T-helper 17 cell (primary cell): ENCODE measurements at regions not wholly inside any gene's neighbourhood (a gene's known extent, or its start where the extent isn't known, plus 50 kb on each side); places are given as distances from the start of the nearest gene placed in this dataset.

ENCODE experiments used
- ATAC-seq: fragments of 150-1000 bp; cut with Tn5 transposase; 2 replicates; pipeline ENCODE4 v1.10.0; 2021; ENCODE audit warnings: mild to moderate bottlenecking, moderate library complexity
- DNase-seq, 3 donors: peaks; one replicate each; pipeline versions ENCODE4 v3.0.0 to v3.0.0-alpha.2; 2020 to 2021
- H3K9me3 ChIP-seq: one replicate; pipeline ENCODE4 v1.7.0; 2013; ENCODE audit warnings: low read length, mild to moderate bottlenecking; ENCODE audit not compliant: control insufficient read depth, poor library complexity, severe bottlenecking
- H3K27ac Mint-ChIP-seq: one replicate; pipeline ENCODE4 v1.8.0; 2022; ENCODE audit warnings: mild to moderate bottlenecking, moderate library complexity, mixed read lengths
- H3K27me3 Mint-ChIP-seq: one replicate; pipeline ENCODE4 v1.8.0; 2022; ENCODE audit warnings: mixed read lengths
- H3K36me3 Mint-ChIP-seq: one replicate; pipeline ENCODE4 v1.8.0; 2022; ENCODE audit warnings: low read depth, mixed read lengths
- H3K4me1 Mint-ChIP-seq: one replicate; pipeline ENCODE4 v1.8.0; 2022; ENCODE audit warnings: mild to moderate bottlenecking, mixed read lengths
- H3K4me3 Mint-ChIP-seq: one replicate; pipeline ENCODE4 v1.8.0; 2022; ENCODE audit warnings: mild to moderate bottlenecking, moderate library complexity, mixed read lengths

DNA sequence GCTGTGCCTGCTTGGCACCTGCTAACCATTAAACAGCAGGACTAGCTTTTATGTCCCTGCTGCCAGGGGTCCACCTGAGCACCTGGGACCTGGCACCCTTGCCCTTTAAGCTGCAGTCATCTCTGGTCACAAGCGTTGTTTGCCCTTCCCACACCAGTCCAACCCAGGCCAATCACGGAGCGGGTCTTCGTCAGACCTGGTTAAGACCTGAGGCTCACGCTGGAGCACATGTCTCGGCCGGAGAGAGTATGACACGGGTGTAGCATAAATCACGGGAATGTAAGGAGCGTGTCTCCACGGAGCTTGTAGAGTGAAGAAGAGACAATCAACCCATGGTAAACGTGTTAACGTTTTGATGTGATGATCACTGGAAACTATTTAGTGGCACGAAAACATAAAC is 847.3 kb downstream of the BRD1 start:
- no peak for DNase-seq
- no peak overlapping the region for H3K27ac Mint-ChIP-seq
- no peak overlapping the region for H3K4me3 Mint-ChIP-seq
- no peak for ATAC-seq
- peaks cover 49% of the 10 kb centered on the region for H3K27me3 Mint-ChIP-seq
- peaks cover 2% of the 10 kb centered on the region for H3K36me3 Mint-ChIP-seq
- no peaks in the 10 kb centered on the region for H3K9me3 ChIP-seq
- H3K4me1 Mint-ChIP-seq: peaks cover 2% of the 10 kb centered on the region

DNA sequence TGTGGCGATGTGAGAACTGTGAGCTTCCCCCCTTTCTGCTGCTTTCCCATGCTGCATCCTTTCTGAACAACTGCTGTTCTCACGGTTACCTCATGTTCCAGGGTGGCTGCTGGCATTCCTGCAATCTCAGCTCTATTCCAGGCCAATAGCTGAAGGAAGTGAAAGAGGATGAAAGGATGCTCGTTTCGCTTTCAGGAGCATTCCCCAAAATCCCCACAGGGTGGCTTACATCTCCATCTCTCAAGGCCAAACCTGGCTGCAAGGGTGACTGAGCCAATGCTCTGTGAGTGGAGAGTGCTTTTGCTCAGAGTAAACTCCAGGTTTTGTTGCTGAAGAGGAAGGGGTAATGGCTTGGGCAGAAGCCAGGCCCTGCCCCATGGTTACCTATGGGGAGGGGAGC is 848.2 kb downstream of the BRD1 start:
- H3K9me3 ChIP-seq: no peaks in the 10 kb centered on the region
- DNase-seq: no peak
- Mint-ChIP-seq H3K36me3 (peaks cover 2% of the 10 kb centered on the region), H3K4me1 (peaks cover 2% of the 10 kb centered on the region), H3K4me3 (no peak overlapping the region), H3K27me3 (peaks cover 53% of the 10 kb centered on the region), H3K27ac (no peak overlapping the region)
- ATAC-seq: no peak

DNA sequence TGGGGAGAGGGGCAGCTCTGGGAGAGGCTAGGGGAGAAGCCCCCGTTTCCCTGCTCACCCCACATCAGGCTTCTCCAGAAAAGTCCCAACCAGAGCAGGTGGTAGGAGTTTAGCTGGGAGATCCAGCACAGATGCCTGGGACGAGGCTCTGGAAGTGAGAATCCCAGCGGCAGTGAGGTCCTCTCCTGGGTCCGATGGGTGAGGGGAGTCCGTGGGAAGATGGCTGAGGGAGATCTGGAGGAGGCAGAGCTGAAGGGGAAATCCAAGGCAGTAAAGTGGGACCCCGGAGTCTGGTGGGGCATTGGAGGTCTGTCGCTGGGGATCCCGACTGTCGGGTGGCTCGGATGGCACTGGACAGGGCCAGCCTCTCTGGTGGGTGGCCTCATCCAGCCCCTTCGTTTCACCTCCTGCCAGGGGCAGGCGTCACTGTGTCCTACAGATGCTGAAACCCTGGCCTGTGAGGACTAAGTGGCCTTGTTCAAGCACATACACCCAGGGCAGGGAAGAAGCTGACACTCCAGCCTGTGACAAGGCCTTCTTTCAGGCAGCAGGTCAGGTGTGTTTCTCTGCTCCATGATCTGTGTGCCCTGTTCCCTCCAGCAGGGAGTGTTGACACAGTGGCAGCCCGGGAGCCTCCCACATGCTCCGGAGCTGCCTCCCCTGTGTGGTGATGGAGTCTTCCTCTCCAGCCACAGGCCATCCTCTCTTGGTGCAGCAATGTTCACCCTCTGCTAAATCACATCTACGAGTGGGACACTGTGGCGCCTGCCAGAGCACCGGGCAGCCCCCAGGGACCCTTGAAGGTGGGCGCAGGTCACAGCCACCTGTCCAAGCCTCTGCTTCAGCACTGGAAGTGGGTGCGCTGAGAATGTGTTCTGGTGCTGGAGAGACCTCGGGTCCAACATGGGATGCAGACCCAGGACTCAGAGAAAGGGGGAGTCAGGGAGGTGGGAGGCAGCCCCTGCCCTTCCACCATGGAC is 850.8 kb downstream of the BRD1 start:
- ATAC-seq (no peak), DNase-seq (no peak)
- Mint-ChIP-seq H3K27me3 (peaks cover 55% of the 10 kb centered on the region), H3K27ac (peak overlapping the region; percentile 45), H3K4me1 (peaks cover 2% of the 10 kb centered on the region), H3K36me3 (peaks cover 2% of the 10 kb centered on the region), H3K4me3 (no peak overlapping the region)
- H3K9me3 ChIP-seq: no peaks in the 10 kb centered on the region

DNA sequence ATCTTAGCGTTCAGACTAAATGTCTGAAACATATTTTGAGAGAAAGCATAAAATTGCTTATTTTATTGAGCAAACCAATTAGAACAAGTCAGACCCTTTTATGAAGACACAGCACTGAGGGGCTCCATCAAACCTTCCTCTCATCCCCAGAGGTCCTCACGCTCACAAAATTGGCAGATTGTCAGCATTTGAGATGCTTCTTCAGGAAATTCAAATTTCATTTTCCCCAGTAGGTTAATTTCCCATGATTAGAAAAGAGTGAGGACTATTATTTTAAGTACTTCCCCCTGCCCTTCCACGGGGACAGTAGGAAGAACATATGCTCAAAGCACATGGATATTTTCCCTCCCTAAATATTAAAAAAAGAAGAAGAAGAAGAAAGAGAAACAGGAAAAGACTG is 851.8 kb downstream of the BRD1 start:
- H3K4me1 Mint-ChIP-seq: peaks cover 2% of the 10 kb centered on the region
- ATAC-seq (no peak), DNase-seq (no peak)
- peaks cover 61% of the 10 kb centered on the region for H3K27me3 Mint-ChIP-seq
- H3K9me3 ChIP-seq: no peaks in the 10 kb centered on the region
- no peak overlapping the region for H3K4me3 Mint-ChIP-seq
- H3K36me3 Mint-ChIP-seq: peaks cover 2% of the 10 kb centered on the region
- H3K27ac Mint-ChIP-seq: no peak overlapping the region

GRCh38 chr22:48975316-48975741 is 852.3 kb downstream of the BRD1 start:
- Mint-ChIP-seq H3K27me3 (peaks cover 59% of the 10 kb centered on the region), H3K36me3 (no peaks in the 10 kb centered on the region), H3K27ac (no peak overlapping the region), H3K4me1 (peaks cover 2% of the 10 kb centered on the region), H3K4me3 (no peak overlapping the region)
- H3K9me3 ChIP-seq: no peaks in the 10 kb centered on the region
- no peak for DNase-seq
- ATAC-seq: no peak

DNA sequence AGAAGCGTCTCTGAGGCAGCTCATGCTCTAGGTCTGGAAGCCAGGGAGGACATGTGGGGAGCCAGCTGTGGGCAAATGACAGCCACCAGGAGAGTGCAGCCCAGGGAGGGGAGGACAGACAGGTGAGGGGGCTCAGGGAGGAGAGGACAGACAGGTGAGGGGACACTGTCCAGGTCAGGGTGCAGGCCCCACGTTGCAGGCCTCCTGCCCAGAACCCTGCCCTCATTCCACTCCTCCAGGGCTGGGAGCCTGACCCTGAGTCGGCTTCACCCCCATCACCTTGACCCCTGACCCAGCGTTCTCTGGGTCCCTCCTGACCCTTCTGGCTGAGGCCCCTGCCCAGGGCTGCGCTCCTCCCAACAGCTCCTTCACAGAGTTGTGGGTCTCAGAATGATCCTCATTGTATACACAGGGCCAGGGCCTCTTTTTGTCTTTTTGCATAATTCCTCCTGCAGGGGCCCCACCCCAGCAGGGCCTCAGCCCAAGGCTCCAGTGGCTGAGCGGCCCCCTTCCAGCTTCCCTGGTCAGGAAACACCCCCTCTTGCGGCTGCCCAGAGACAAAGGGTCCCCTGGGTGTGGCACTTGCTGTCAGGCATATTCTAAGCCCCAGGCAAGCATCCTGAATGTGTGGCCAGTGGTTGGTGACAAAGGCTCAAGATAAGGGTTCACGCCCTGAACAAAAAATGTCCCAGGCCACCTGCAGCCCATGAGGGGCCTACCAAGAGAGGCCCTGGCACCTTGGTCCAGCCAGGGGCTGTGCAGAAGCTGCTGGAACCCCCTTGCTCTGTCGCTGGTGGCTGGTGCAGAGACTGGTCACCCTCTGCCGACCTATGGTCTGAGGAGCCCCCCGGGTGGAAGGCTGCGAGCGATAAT is 853.0 kb downstream of the BRD1 start:
- DNase-seq (no peak), ATAC-seq (no peak)
- Mint-ChIP-seq H3K4me1 (peaks cover 2% of the 10 kb centered on the region), H3K36me3 (no peaks in the 10 kb centered on the region), H3K4me3 (no peak overlapping the region), H3K27ac (no peak overlapping the region), H3K27me3 (peaks cover 56% of the 10 kb centered on the region)
- H3K9me3 ChIP-seq: no peaks in the 10 kb centered on the region

- Mint-ChIP-seq H3K36me3 (no peaks in the 10 kb centered on the region), H3K27ac (no peak overlapping the region), H3K27me3 (peaks cover 57% of the 10 kb centered on the region), H3K4me1 (peaks cover 2% of the 10 kb centered on the region), H3K4me3 (no peak overlapping the region)
- DNase-seq: no peak
- H3K9me3 ChIP-seq: no peaks in the 10 kb centered on the region
- no peak for ATAC-seq
Measured at GRCh38 chr22:48973694-48974041, 854.0 kb downstream of the BRD1 start.

DNA sequence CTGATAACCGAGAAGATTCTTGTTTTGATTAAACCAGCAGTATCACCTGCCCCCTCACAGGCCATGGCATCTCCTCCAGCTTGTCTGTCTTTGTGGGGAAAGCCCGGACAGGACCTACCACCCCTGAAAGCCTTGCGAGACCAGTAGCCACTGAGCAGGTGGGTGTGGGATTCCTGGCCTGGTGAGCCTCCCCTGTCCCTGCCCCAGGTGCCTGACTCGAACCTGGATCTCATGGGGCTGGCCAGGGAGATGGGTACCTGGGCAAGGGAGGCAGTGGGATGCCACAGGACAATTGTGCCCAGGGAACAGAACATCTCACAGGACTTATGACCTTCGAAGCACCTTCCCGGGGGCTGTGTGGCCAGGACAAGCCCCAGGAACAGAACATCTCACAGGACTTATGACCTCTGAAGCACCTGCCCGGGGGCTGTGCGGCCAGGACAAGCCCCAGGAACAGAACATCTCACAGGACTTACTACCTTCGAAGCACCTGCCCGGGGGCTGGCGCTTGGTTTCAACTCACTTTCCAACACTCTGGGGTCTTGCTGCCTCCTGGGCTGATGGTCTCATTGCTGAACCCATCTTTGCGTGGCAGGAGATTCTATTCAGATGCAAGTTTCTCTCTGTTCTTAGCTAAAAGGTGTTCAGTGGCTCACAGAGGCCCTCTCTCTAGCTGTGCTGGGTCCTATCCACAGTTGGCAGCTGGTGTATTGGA is 854.5 kb downstream of the BRD1 start:
- ATAC-seq: no peak
- Mint-ChIP-seq H3K4me3 (no peak overlapping the region), H3K27ac (no peak overlapping the region), H3K27me3 (peaks cover 57% of the 10 kb centered on the region), H3K4me1 (peaks cover 2% of the 10 kb centered on the region), H3K36me3 (no peaks in the 10 kb centered on the region)
- no peaks in the 10 kb centered on the region for H3K9me3 ChIP-seq
- DNase-seq: no peak

DNA sequence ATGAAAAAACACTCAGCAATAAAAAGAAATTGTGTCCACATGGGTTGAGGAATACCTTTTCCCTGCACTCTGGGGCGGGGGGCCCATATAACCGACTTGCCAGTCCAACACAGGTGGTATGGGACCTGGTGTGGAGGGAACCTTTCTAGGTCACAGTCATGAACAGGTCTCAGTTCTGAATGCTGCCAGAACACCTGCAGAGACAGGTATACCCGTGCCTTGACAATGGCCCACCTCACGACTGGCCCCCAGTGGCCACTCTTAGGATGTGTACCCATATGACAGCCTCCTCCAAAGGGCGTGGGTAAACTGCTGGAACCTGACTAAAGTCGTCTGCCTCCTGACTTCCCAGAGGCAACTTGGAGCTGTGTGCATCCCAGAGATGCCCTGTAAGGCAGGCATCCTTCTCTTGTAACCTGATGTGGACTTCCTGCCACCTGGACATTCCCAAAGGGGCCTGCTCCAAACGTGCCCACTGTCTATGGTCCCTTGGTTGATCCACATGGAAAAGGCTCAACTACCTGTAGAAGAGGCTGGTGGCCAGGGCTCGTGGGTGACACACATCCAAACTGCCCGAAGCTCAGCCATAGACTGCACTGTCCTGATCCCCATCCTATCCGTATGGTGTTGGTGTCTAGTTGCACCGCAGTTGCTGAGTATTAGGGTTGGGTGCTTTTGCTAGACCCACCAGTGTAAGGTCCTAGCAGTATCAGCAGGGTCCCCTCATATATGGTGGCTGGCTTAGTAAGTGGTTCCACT is 859.3 kb downstream of the BRD1 start:
- no peak overlapping the region for H3K4me3 Mint-ChIP-seq
- peak; percentile 42 for ATAC-seq
- H3K4me1 Mint-ChIP-seq: no peaks in the 10 kb centered on the region
- H3K27me3 Mint-ChIP-seq: peaks cover 20% of the 10 kb centered on the region
- no peaks in the 10 kb centered on the region for H3K9me3 ChIP-seq
- DNase-seq: no peak
- no peak overlapping the region for H3K27ac Mint-ChIP-seq
- H3K36me3 Mint-ChIP-seq: no peaks in the 10 kb centered on the region

DNA sequence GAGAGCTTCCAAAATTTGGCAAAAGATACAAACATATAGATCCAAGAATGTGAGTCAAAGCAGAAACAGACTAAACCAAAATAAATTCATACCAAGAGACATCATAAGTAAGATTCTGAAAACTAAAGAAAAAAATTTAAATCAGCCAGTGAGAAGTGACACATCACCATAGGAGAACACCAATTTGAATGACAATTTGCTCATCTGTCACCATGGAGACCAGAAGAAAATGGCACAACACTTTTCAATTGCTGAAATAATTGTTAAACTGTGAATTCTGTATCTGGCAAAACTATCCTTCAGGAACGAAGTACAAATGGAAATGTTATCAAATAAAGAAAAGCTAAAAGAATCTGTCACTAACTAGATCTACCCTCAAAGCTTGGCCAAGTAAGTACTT is 864.3 kb downstream of the BRD1 start:
- Mint-ChIP-seq H3K4me3 (no peak overlapping the region), H3K27ac (no peak overlapping the region), H3K27me3 (peaks cover 22% of the 10 kb centered on the region), H3K4me1 (no peaks in the 10 kb centered on the region), H3K36me3 (no peaks in the 10 kb centered on the region)
- ATAC-seq (no peak), DNase-seq (no peak)
- H3K9me3 ChIP-seq: no peaks in the 10 kb centered on the region

DNA sequence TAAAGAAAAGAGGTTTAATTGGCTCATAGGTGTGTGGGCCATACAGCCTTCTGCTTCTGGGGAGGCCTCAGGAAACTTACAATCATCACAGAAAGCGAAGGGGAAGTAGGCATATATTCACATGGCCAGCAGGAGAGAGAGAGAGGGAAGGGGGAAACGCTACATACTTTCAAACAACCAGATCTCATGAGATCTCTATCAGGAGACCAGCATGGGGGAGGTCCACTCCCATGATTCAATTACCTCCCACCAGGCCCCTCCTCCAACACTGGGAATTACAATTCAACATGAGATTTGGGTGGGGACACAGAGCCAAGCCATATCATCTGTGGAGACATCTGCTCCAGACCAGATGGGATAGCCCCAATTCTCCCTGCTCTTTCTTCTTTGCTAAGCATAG is 866.0 kb downstream of the BRD1 start:
- peaks cover 2% of the 10 kb centered on the region for H3K4me1 Mint-ChIP-seq
- no peaks in the 10 kb centered on the region for H3K9me3 ChIP-seq
- H3K27ac Mint-ChIP-seq: no peak overlapping the region
- no peaks in the 10 kb centered on the region for H3K36me3 Mint-ChIP-seq
- ATAC-seq (no peak), DNase-seq (no peak)
- peaks cover 24% of the 10 kb centered on the region for H3K27me3 Mint-ChIP-seq
- no peak overlapping the region for H3K4me3 Mint-ChIP-seq

DNA sequence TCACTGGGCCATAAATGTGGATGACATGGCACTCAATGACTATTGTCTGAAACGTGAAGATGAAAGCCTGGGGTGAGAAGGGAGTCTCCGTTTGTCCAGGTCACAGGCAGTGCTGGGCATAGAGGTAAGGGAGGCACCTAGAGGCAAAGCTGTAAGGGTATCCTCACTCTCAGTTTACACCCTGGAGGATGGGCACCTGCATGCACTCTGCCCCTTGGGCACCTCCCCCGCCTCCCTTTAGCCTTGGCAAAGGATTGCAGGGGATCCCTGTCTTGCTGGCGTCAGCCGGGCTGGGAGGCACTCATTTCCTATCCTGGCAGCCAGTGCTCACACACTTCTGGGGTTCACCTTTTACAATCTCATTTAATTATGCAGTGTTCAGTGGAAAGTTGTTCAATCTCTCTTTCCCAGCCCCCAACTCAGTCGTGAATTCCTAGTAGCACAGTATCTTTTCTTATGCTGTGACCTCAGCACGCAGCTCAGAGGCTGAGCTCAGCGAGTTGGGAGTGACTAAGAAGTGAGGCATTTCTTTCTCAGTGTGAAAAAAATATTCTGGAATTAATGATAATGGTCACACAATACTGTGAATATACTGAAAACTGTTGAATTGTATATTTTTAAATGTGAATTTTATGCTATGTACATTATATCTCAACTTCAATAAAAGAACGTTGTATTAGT is 866.6 kb downstream of the BRD1 start:
- DNase-seq (no peak), ATAC-seq (no peak)
- H3K27ac Mint-ChIP-seq: no peak overlapping the region
- H3K36me3 Mint-ChIP-seq: no peaks in the 10 kb centered on the region
- H3K27me3 Mint-ChIP-seq: peaks cover 24% of the 10 kb centered on the region
- H3K9me3 ChIP-seq: no peaks in the 10 kb centered on the region
- peaks cover 2% of the 10 kb centered on the region for H3K4me1 Mint-ChIP-seq
- no peak overlapping the region for H3K4me3 Mint-ChIP-seq
